ENCODE measurements at regions not wholly inside any gene's neighbourhood (a gene's known extent, or its start where the extent isn't known, plus 50 kb on each side); places are given as distances from the start of the nearest gene placed in this dataset.

- DNase-seq (ENCODE audit: low read depth): peak; percentile 26
Observed at GRCh38 chr2:83650898-83651297, 808.2 kb downstream of the SUCLG1 start.

GRCh38 chr2:83650161-83650560, 808.9 kb downstream of the SUCLG1 start:
- no peak for DNase-seq (ENCODE audit: low read depth)

GRCh38 chr2:83640506-83640905, 818.6 kb downstream of the SUCLG1 start:
- no peak for DNase-seq (ENCODE audit: low read depth)

- no peak for DNase-seq (ENCODE audit: low read depth)
Observed at GRCh38 chr2:83633423-83633822, 825.7 kb downstream of the SUCLG1 start.

- DNase-seq (ENCODE audit: low read depth): peak; percentile 25
Observed at GRCh38 chr2:83630351-83630750, 828.7 kb downstream of the SUCLG1 start.

- no peak for DNase-seq (ENCODE audit: low read depth)
Observed at GRCh38 chr2:83615511-83615910, 843.6 kb downstream of the SUCLG1 start.

- no peak for DNase-seq (ENCODE audit: low read depth)
Observed at GRCh38 chr2:83613178-83613577, 845.9 kb downstream of the SUCLG1 start.

GRCh38 chr2:83602753-83603152, 856.3 kb downstream of the SUCLG1 start:
- no peak for DNase-seq (ENCODE audit: low read depth)

- no peak for DNase-seq (ENCODE audit: low read depth)
Observed at GRCh38 chr2:83596592-83597282, 862.3 kb downstream of the SUCLG1 start.

- no peak for DNase-seq (ENCODE audit: low read depth)
Observed at GRCh38 chr2:83595926-83596325, 863.2 kb downstream of the SUCLG1 start.

GRCh38 chr2:83595121-83595690, 863.9 kb downstream of the SUCLG1 start:
- peak; percentile 73 for DNase-seq (ENCODE audit: low read depth)

- DNase-seq (ENCODE audit: low read depth): no peak
Observed at GRCh38 chr2:83594241-83595120, 864.6 kb downstream of the SUCLG1 start.

- no peak for DNase-seq (ENCODE audit: low read depth)
Observed at GRCh38 chr2:83587309-83587708, 871.8 kb downstream of the SUCLG1 start.

- DNase-seq (ENCODE audit: low read depth): no peak
Observed at GRCh38 chr2:83585250-83585649, 873.8 kb downstream of the SUCLG1 start.

- no peak for DNase-seq (ENCODE audit: low read depth)
Observed at GRCh38 chr2:83584672-83585071, 874.4 kb downstream of the SUCLG1 start.

- no peak for DNase-seq (ENCODE audit: low read depth)
Observed at GRCh38 chr2:83582589-83582988, 876.5 kb downstream of the SUCLG1 start.

GRCh38 chr2:83579507-83579906, 879.6 kb downstream of the SUCLG1 start:
- DNase-seq (ENCODE audit: low read depth): no peak

GRCh38 chr2:83578405-83578804, 880.7 kb downstream of the SUCLG1 start:
- no peak for DNase-seq (ENCODE audit: low read depth)

- no peak for DNase-seq (ENCODE audit: low read depth)
Observed at GRCh38 chr2:83574614-83575013, 884.5 kb downstream of the SUCLG1 start.

- no peak for DNase-seq (ENCODE audit: low read depth)
Observed at GRCh38 chr2:83573060-83573459, 886.0 kb downstream of the SUCLG1 start.

GRCh38 chr2:83572400-83572799, 886.7 kb downstream of the SUCLG1 start:
- DNase-seq (ENCODE audit: low read depth): peak; percentile 46

GRCh38 chr2:83567551-83567950, 891.5 kb downstream of the SUCLG1 start:
- DNase-seq (ENCODE audit: low read depth): no peak

GRCh38 chr2:83565626-83566025, 893.5 kb downstream of the SUCLG1 start:
- no peak for DNase-seq (ENCODE audit: low read depth)

All from HS-5 (cell line).